ENCODE measurements at regions not wholly inside any gene's neighbourhood (a gene's known extent, or its start where the extent isn't known, plus 50 kb on each side); places are given as distances from the start of the nearest gene placed in this dataset.
"Not testable (repeated sequence)": the region's sequence is repeated elsewhere in the genome, so short reads cannot be mapped to it uniquely, and the experiment has no call there.

GRCh38 chrX:22795671-22796070 lies 204.1 kb upstream of the DDX53 start:
- DNase-seq (ENCODE audit: low read depth, low spot score), result no peak

GRCh38 chrX:22800360-22800759 lies 199.4 kb upstream of the DDX53 start:
- DNase-seq (ENCODE audit: low read depth, low spot score), result peak; percentile 86

- no peak for DNase-seq (ENCODE audit: low read depth, low spot score)
These were observed 199.0 kb upstream of the DDX53 start for GRCh38 chrX:22800806-22801205.

- no peak for DNase-seq (ENCODE audit: low read depth, low spot score)
These were observed 196.4 kb upstream of the DDX53 start for GRCh38 chrX:22803353-22803752.

GRCh38 chrX:22810876-22811275 lies 188.9 kb upstream of the DDX53 start:
- DNase-seq (ENCODE audit: low read depth, low spot score), result no peak

- DNase-seq (ENCODE audit: low read depth, low spot score), result peak; percentile 50
These were observed 181.7 kb upstream of the DDX53 start for GRCh38 chrX:22818061-22818460.

GRCh38 chrX:22855693-22856092 lies 144.1 kb upstream of the DDX53 start:
- no peak for DNase-seq (ENCODE audit: low read depth, low spot score)

GRCh38 chrX:22859642-22860041 lies 140.1 kb upstream of the DDX53 start:
- DNase-seq (ENCODE audit: low read depth, low spot score), result no peak

GRCh38 chrX:22866801-22867200 lies 133.0 kb upstream of the DDX53 start:
- DNase-seq (ENCODE audit: low read depth, low spot score), result not testable (repeated sequence)

DNA sequence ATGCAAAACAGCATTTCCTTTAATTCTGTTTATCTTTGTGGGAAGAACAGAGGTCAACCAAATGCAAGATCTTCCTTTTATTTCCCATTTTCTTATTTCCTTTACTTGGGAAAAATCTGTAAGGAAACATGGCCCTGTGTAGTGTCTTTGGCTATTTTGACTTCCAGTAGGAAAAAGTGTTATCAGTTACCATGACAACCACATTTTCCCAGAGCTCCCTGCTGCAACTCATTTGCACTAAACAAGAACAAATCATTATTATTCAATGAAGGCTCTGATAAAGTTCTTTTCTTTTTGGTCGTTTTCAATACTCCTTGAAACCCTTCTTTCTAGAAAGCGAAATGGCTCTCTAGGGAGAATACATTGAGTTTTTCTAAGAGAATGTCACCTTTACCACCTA lies 117.2 kb upstream of the DDX53 start:
- no peak for DNase-seq (ENCODE audit: low read depth, low spot score)

DNA sequence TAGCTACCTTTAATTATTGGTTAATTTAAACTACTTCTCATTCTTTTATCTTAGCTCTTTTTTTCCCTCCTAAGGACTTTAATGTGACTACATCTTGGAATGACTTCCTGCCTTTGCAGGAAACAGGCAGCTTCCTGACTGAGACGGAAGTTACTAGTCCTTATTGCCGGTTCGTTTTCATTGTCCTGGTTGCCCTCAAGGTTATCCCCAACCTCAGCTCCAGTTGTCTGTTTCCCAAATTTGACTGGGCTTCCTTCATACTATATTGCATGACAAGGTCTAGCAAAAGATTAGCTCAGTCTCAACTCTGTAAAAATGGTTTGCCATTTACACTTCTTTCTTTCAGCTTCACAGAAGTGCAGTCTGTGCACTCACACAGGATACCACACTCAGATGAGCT lies 109.9 kb upstream of the DDX53 start:
- no peak for DNase-seq (ENCODE audit: low read depth, low spot score)

DNA sequence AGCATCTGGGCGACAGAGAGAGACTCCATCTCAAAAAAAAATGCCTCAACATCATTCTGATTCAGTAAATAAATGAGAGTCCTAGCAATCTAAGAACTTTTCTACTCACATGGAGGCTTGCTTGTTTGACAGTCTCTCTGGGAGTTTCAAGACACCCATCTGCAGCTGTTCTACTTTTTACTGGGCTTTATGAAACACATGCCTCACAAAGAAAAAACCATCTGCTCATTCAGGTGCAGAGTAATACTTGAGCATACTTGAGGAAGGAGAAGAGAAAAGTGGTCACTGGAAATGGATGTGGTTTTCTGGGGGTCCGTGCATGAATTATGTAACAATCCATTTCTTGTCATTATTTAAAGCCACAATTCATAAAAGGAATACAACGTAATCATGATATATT lies 87.1 kb upstream of the DDX53 start:
- no peak for DNase-seq (ENCODE audit: low read depth, low spot score)

GRCh38 chrX:22922961-22923360 lies 76.8 kb upstream of the DDX53 start:
- peak; percentile 29 for DNase-seq (ENCODE audit: low read depth, low spot score)

GRCh38 chrX:22934640-22935039 lies 65.1 kb upstream of the DDX53 start:
- no peak for DNase-seq (ENCODE audit: low read depth, low spot score)

DNA sequence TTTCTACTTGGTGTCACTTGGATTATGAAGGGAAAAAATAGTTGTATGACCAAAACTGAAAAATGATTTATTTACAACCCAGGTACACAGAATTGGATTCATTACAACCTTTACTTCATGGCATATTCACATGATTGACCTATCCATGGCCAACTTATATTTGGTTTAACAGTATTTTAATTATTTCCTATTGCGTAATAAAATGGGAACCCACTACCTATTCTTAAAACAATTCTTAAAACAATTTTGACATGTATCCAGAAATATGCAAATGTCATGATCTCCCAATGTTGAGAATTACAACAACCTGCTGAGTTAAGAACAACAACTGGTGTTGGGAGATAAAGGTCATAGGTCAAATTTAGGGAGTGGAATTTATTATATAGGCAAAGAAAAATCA lies 54.8 kb upstream of the DDX53 start:
- DNase-seq (ENCODE audit: low read depth, low spot score), result no peak

Data from astrocyte of the hippocampus (primary cell).